Astrocyte (in vitro differentiated cells and primary cell): ENCODE measurements at regions not wholly inside any gene's neighbourhood (a gene's known extent, or its start where the extent isn't known, plus 50 kb on each side); places are given as distances from the start of the nearest gene placed in this dataset.

Experiments used
- DNase-seq: peaks from one replicate; pipeline ENCODE4 v3.0.0-alpha.2; 2010; ENCODE audit warnings: low read depth
- FAIRE-seq: peaks from 2 replicates; lab custom pipeline; 2011; peaks lifted over from hg19 to GRCh38; lab: Jason Lieb, UNC
- H2AFZ ChIP-seq: 2 replicates; pipeline ENCODE4 v1.6.0; 2012; ENCODE audit warnings: low read depth, low read length, inconsistent platforms
- H3K27ac ChIP-seq: 2 replicates; pipeline ENCODE4 v1.5.1; 2011; ENCODE audit warnings: low read depth, low read length, inconsistent platforms
- H3K27me3 ChIP-seq: 2 replicates; pipeline ENCODE4 v1.6.0; 2011; ENCODE audit warnings: low read length, inconsistent platforms; ENCODE audit not compliant: insufficient read depth
- H3K36me3 ChIP-seq: 2 replicates; pipeline ENCODE4 v1.5.1; 2011; ENCODE audit warnings: low read length, inconsistent platforms; ENCODE audit not compliant: insufficient read depth
- H3K4me1 ChIP-seq: 2 replicates; pipeline ENCODE4 v1.5.1; 2011; ENCODE audit warnings: low read length, inconsistent platforms; ENCODE audit not compliant: insufficient read depth
- H3K4me2 ChIP-seq: 2 replicates; pipeline ENCODE4 v1.6.0; 2012; ENCODE audit warnings: low read length, inconsistent platforms
- H3K4me3 ChIP-seq: 2 replicates; pipeline ENCODE4 v1.5.1; 2011; ENCODE audit warnings: low read depth, mild to moderate bottlenecking, low read length, inconsistent platforms; ENCODE audit not compliant: insufficient read depth
- H3K79me2 ChIP-seq: 2 replicates; pipeline ENCODE4 v1.6.0; 2012; ENCODE audit warnings: mild to moderate bottlenecking, low read length, inconsistent platforms; ENCODE audit not compliant: insufficient read depth
- H3K9ac ChIP-seq: 2 replicates; pipeline ENCODE4 v1.6.0; 2012; ENCODE audit warnings: mild to moderate bottlenecking, low read length, inconsistent platforms
- H3K9me3 ChIP-seq: 2 replicates; pipeline ENCODE4 v1.5.1; 2012; ENCODE audit warnings: low read depth, mild to moderate bottlenecking, low read length, inconsistent platforms; ENCODE audit not compliant: insufficient read depth
- H4K20me1 ChIP-seq: 2 replicates; pipeline ENCODE4 v1.6.0; 2012; ENCODE audit warnings: low read length, inconsistent platforms; ENCODE audit not compliant: insufficient read depth
- H3K27ac Mint-ChIP-seq: one replicate; pipeline ENCODE4 v1.8.0; 2021; ENCODE audit warnings: mild to moderate bottlenecking, mixed read lengths; ENCODE audit not compliant: unreplicated experiment
- H3K27me3 Mint-ChIP-seq: one replicate; pipeline ENCODE4 v1.8.0; 2021; ENCODE audit warnings: low read depth, mixed read lengths; ENCODE audit not compliant: unreplicated experiment
- H3K36me3 Mint-ChIP-seq: one replicate; pipeline ENCODE4 v1.8.0; 2021; ENCODE audit warnings: low read depth, mixed read lengths; ENCODE audit not compliant: unreplicated experiment
- H3K4me1 Mint-ChIP-seq: one replicate; pipeline ENCODE4 v1.8.0; 2021; ENCODE audit warnings: low read depth, mixed read lengths; ENCODE audit not compliant: unreplicated experiment
- H3K4me3 Mint-ChIP-seq: one replicate; pipeline ENCODE4 v1.8.0; 2021; ENCODE audit warnings: mild to moderate bottlenecking, moderate library complexity, mixed read lengths; ENCODE audit not compliant: unreplicated experiment
- H3K9me3 Mint-ChIP-seq: one replicate; pipeline ENCODE4 v1.8.0; 2021; ENCODE audit warnings: mild to moderate bottlenecking, mixed read lengths; ENCODE audit not compliant: unreplicated experiment
- EZH2 ChIP-seq: IDR thresholded peaks from 2 replicates; pipeline ENCODE4 v1.6.1; 2012; ENCODE audit warnings: mild to moderate bottlenecking, low read length, inconsistent platforms; ENCODE audit not compliant: insufficient read depth
- TF ChIP-seq, protein P1 (sequence below): IDR thresholded peaks from 2 replicates; pipeline ENCODE4 v1.5.1; 2011; ENCODE audit warnings: low read depth, mild to moderate bottlenecking, inconsistent platforms, low read length, moderate library complexity; ENCODE audit not compliant: insufficient read depth

DNA sequence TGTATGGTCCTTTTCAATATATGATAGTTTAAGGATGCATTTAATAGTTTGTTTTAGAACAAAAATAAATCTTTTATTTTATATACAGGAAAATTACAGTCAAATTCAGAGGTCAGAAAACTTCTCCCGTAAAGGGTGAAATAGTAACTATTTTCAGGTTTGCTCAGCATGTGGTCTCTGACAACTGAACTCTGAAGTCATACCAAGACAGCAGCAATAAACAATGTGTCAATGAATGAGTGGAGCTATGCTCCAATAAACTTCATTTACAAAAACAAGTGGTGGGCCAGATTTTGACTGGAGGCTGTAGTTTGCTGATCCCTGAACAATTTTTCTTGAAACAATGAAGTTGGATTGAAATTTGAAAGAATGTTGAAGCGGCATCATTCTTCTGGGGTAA, 123.6 kb downstream of the ZNF248 start:
- peaks cover 24% of the 10 kb centered on the region for H3K9me3 Mint-ChIP-seq
- no peaks in the 10 kb centered on the region for H3K4me1 Mint-ChIP-seq
- H3K4me3 ChIP-seq: no peak overlapping the region
- no peaks in the 10 kb centered on the region for H3K79me2 ChIP-seq
- H3K27me3 ChIP-seq: no peaks in the 10 kb centered on the region
- H4K20me1 ChIP-seq: no peaks in the 10 kb centered on the region
- no peak for TF ChIP-seq EZH2
- TF ChIP-seq, protein P1, sequence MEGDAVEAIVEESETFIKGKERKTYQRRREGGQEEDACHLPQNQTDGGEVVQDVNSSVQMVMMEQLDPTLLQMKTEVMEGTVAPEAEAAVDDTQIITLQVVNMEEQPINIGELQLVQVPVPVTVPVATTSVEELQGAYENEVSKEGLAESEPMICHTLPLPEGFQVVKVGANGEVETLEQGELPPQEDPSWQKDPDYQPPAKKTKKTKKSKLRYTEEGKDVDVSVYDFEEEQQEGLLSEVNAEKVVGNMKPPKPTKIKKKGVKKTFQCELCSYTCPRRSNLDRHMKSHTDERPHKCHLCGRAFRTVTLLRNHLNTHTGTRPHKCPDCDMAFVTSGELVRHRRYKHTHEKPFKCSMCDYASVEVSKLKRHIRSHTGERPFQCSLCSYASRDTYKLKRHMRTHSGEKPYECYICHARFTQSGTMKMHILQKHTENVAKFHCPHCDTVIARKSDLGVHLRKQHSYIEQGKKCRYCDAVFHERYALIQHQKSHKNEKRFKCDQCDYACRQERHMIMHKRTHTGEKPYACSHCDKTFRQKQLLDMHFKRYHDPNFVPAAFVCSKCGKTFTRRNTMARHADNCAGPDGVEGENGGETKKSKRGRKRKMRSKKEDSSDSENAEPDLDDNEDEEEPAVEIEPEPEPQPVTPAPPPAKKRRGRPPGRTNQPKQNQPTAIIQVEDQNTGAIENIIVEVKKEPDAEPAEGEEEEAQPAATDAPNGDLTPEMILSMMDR: no peak
- H3K36me3 Mint-ChIP-seq: no peaks in the 10 kb centered on the region
- H3K4me2 ChIP-seq: no peak overlapping the region
- H3K27ac ChIP-seq: no peak overlapping the region
- no peak for DNase-seq
- H3K9ac ChIP-seq: no peak overlapping the region
- H3K9me3 ChIP-seq: peaks cover 4% of the 10 kb centered on the region
- no peak for FAIRE-seq
- no peaks in the 10 kb centered on the region for H3K27me3 Mint-ChIP-seq
- H3K4me1 ChIP-seq: no peaks in the 10 kb centered on the region
- H3K4me3 Mint-ChIP-seq: no peak overlapping the region
- H3K36me3 ChIP-seq: no peaks in the 10 kb centered on the region
- no peak overlapping the region for H2AFZ ChIP-seq
- no peak overlapping the region for H3K27ac Mint-ChIP-seq

DNA sequence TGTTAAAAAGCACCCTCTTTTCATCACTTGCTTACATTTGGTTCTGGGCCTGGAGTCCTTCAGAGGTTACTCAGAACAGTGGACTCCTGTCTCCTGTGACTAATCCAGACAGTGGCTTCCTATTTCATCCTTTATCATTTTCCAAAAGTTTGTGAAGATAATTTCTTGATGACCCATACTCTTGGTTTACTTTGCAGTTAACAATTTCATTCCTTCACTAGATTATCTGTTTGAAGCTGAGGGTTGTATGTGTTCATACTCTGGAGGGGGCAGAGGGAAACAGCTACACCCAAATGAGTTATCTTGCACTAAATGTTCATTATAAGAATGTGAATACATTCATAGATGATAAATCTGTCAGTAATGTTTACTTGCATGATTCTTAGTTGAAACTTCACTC, 124.7 kb downstream of the ZNF248 start:
- no peak overlapping the region for H3K4me3 Mint-ChIP-seq
- H3K27me3 Mint-ChIP-seq: no peaks in the 10 kb centered on the region
- DNase-seq: no peak
- H3K9me3 Mint-ChIP-seq: peaks cover 21% of the 10 kb centered on the region
- Histone ChIP-seq H3K36me3 (no peaks in the 10 kb centered on the region), H3K9me3 (peaks cover 3% of the 10 kb centered on the region), H2AFZ (no peak overlapping the region), H3K27me3 (no peaks in the 10 kb centered on the region), H3K4me3 (no peak overlapping the region), H3K4me1 (no peaks in the 10 kb centered on the region), H3K79me2 (no peaks in the 10 kb centered on the region), H3K9ac (no peak overlapping the region), H3K27ac (no peak overlapping the region), H4K20me1 (no peaks in the 10 kb centered on the region), H3K4me2 (no peak overlapping the region)
- TF ChIP-seq EZH2: no peak
- TF ChIP-seq, protein P1: no peak
- H3K27ac Mint-ChIP-seq: no peak overlapping the region
- no peaks in the 10 kb centered on the region for H3K36me3 Mint-ChIP-seq
- H3K4me1 Mint-ChIP-seq: no peaks in the 10 kb centered on the region
- FAIRE-seq: peak; percentile 39

DNA sequence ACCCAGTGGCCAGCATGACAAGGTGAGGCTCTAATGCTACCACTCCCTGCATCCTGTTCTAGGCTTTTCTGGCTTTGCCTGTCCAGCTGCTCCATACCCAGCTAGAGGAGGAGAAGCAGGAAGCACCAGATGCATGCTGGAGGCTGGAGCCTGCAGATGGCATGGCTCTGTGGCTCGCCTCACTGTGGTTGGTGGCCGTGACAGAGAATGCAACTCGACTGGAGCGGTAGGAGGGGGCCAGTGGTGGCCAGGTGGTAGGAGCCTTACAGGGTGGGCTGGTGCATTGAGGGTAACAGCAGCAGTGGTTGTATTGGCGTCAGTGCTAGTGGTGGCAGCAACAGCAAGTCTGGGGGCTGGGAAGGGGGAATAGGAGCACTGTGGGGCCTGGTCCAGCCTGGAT, 128.6 kb downstream of the ZNF248 start:
- Mint-ChIP-seq H3K27ac (no peak overlapping the region), H3K9me3 (peaks cover 15% of the 10 kb centered on the region), H3K4me1 (no peaks in the 10 kb centered on the region), H3K27me3 (no peaks in the 10 kb centered on the region), H3K36me3 (no peaks in the 10 kb centered on the region), H3K4me3 (no peak overlapping the region)
- no peaks in the 10 kb centered on the region for H3K4me1 ChIP-seq
- no peaks in the 10 kb centered on the region for H3K27me3 ChIP-seq
- no peaks in the 10 kb centered on the region for H4K20me1 ChIP-seq
- no peak overlapping the region for H3K9ac ChIP-seq
- H2AFZ ChIP-seq: no peak overlapping the region
- peaks cover 5% of the 10 kb centered on the region for H3K9me3 ChIP-seq
- DNase-seq (no peak), FAIRE-seq (no peak)
- TF ChIP-seq, protein P1: no peak
- no peak for TF ChIP-seq EZH2
- H3K36me3 ChIP-seq: no peaks in the 10 kb centered on the region
- H3K4me2 ChIP-seq: no peak overlapping the region
- H3K27ac ChIP-seq: no peak overlapping the region
- no peak overlapping the region for H3K4me3 ChIP-seq
- H3K79me2 ChIP-seq: no peaks in the 10 kb centered on the region
